HL-60 (cell line): ENCODE measurements at regions not wholly inside any gene's neighbourhood (a gene's known extent, or its start where the extent isn't known, plus 50 kb on each side); places are given as distances from the start of the nearest gene placed in this dataset.

Source experiments
- DNase-seq, 2 experiments: peaks; one replicate each; pipeline ENCODE4 v3.0.0-alpha.2; 2010 to 2020; ENCODE audit warnings: low read depth in 1 of 2, low spot score in 1 of 2
- H3K27ac ChIP-seq: fragments of 250-450 bp; sonication (Bioruptor Pico); replicated peaks from 2 replicates; pipeline ENCODE4 v1.5.1; 2020; ENCODE audit warnings: mild to moderate bottlenecking, moderate library complexity
- H3K27me3 ChIP-seq: fragments of 250-450 bp; sonication (Bioruptor Pico); 2 replicates; pipeline ENCODE4 v1.5.1; 2021; ENCODE audit warnings: mild to moderate bottlenecking, moderate library complexity; ENCODE audit not compliant: insufficient read depth, poor library complexity, severe bottlenecking
- H3K4me3 ChIP-seq: replicated peaks from 2 replicates; pipeline ENCODE4 v1.5.1; 2011; ENCODE audit warnings: mild to moderate bottlenecking, control low read depth, low read length; ENCODE audit not compliant: insufficient read depth
- CTCF ChIP-seq: IDR thresholded peaks from one replicate; pipeline ENCODE4 v1.5.1; 2011; ENCODE audit warnings: low read length, control low read depth, inconsistent platforms; ENCODE audit not compliant: insufficient read depth
- GABPA ChIP-seq: IDR thresholded peaks from 2 replicates; pipeline ENCODE4 v1.6.1; 2012; ENCODE audit warnings: low read depth
- POLR2AphosphoS5 ChIP-seq: IDR thresholded peaks from 2 replicates; pipeline ENCODE4 v1.6.1; 2012; ENCODE audit warnings: low read depth
- REST ChIP-seq: IDR thresholded peaks from 2 replicates; pipeline ENCODE4 v1.6.1; 2012; ENCODE audit warnings: low read depth; ENCODE audit not compliant: insufficient replicate concordance
- SPI1 ChIP-seq: IDR thresholded peaks from 2 replicates; pipeline ENCODE4 v1.6.1; 2012; ENCODE audit warnings: low read depth, mild to moderate bottlenecking, borderline replicate concordance

DNA sequence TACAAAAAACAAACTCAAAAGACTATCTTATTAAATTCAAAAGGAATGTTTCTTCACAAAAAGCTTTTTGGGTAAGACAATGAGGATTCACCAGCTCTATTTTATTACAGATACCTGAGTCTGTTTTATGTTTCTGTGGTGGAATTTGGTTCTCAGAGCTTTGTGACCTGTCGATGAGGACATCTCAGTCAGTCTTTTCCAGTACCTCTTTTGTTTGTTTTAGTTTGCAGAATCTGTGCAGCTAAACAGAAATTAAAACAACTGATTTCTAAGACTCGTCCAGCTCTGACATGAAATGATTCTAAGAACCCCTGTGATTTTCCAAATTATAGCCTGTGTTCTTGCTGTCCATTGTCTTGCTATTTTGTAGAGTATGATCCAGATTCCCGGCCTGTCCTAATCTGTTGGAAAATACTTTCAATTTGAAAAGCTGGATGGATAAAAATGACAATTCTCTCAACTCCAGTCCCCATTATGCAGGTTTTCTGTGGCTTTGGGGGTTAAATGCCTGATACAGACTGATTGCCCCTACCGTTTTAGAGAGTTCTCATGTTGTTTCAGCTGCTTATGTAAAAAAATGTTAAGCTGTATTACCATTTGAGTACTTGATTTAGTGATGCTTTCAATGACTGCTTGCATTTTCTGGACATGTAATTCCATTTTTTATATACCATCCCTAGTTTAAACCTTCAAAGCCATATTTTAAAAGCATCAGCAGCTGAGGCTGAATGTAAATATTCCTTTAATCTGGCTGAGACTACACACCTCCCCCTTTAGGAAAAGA lies 94.2 kb upstream of the TAB2 start:
- no peak for DNase-seq
- Histone ChIP-seq H3K4me3 (no peak overlapping the region), H3K27me3 (no peaks in the 10 kb centered on the region), H3K27ac (no peak overlapping the region)
- TF ChIP-seq SPI1 (no peak), POLR2AphosphoS5 (no peak), REST (no peak), CTCF (no peak), GABPA (no peak)

GRCh38 chr6:149223904-149224351 lies 93.6 kb upstream of the TAB2 start:
- no peak for DNase-seq
- no peak overlapping the region for H3K4me3 ChIP-seq
- no peak overlapping the region for H3K27ac ChIP-seq
- TF ChIP-seq POLR2AphosphoS5 (no peak), CTCF (no peak)
- no peaks in the 10 kb centered on the region for H3K27me3 ChIP-seq

- TF ChIP-seq CTCF (no peak), REST (no peak), GABPA (no peak), POLR2AphosphoS5 (no peak), SPI1 (no peak)
- no peak overlapping the region for H3K27ac ChIP-seq
- no peaks in the 10 kb centered on the region for H3K27me3 ChIP-seq
- no peak overlapping the region for H3K4me3 ChIP-seq
- no peak for DNase-seq
Observed at GRCh38 chr6:149224399-149224798, 93.1 kb upstream of the TAB2 start.

DNA sequence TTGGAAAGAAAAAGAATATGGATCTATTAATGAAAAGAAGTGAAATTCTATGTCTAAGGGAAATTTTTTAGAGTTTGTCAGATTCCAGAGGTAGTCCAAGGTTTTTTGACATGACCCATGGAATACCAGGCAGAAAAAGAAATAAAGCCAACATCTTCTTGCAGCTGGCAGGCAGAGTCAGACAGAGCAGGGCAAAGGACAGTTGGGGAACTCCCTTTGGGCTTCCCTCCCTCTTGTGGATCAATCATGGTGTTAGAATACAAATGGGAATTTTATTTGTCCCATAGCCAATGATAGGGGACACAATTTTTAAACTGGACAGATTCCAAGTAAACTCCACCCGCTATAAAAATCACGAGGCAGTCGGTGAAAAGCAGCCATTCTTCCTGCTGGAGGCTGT lies 92.1 kb upstream of the TAB2 start:
- Histone ChIP-seq H3K27me3 (no peaks in the 10 kb centered on the region), H3K27ac (no peak overlapping the region), H3K4me3 (no peak overlapping the region)
- TF ChIP-seq SPI1 (no peak), CTCF (no peak), REST (no peak), POLR2AphosphoS5 (no peak), GABPA (no peak)
- no peak for DNase-seq
